OCI-LY1 (cell line): ENCODE measurements at regions not wholly inside any gene's neighbourhood (a gene's known extent, or its start where the extent isn't known, plus 50 kb on each side); places are given as distances from the start of the nearest gene placed in this dataset.

Experiments
- H2AFZ ChIP-seq: fragments of 200-600 bp; sonication (generic), shearing (Covaris generic); 2 replicates; pipeline ENCODE4 v1.6.0; 2014; ENCODE audit warnings: antibody characterized with exemption, mild to moderate bottlenecking, low read length
- H3F3A ChIP-seq: fragments of 200-600 bp; sonication (generic), shearing (Covaris generic); 2 replicates; pipeline ENCODE4 v1.6.0; 2014; ENCODE audit warnings: mild to moderate bottlenecking, antibody characterized with exemption, low read length, moderate library complexity; ENCODE audit not compliant: insufficient read depth
- H3K27ac ChIP-seq: fragments of 200-600 bp; sonication (generic); 2 replicates; pipeline ENCODE4 v1.5.1; 2014; ENCODE audit warnings: low read length, mixed run types, mild to moderate bottlenecking, low read depth; ENCODE audit not compliant: poor library complexity, severe bottlenecking
- H3K27me3 ChIP-seq: fragments of 200-600 bp; sonication (generic); 2 replicates; pipeline ENCODE4 v1.6.0; 2014; ENCODE audit warnings: antibody characterized with exemption, mild to moderate bottlenecking, low read length, moderate library complexity; ENCODE audit not compliant: insufficient read depth
- H3K36me3 ChIP-seq: fragments of 200-600 bp; sonication (generic); 2 replicates; pipeline ENCODE4 v1.6.1; 2014; ENCODE audit warnings: mild to moderate bottlenecking, antibody characterized with exemption, low read length, moderate library complexity, mixed read lengths; ENCODE audit not compliant: insufficient read depth
- H3K4me1 ChIP-seq: fragments of 200-600 bp; sonication (generic); 2 replicates; pipeline ENCODE4 v1.5.1; 2014; ENCODE audit warnings: mild to moderate bottlenecking, low read length, moderate library complexity; ENCODE audit not compliant: insufficient read depth, severe bottlenecking
- H3K4me2 ChIP-seq: fragments of 200-600 bp; sonication (generic), shearing (Covaris generic); 2 replicates; pipeline ENCODE4 v1.6.1; 2014; ENCODE audit warnings: low read length
- H3K4me3 ChIP-seq: fragments of 200-600 bp; sonication (generic); 2 replicates; pipeline ENCODE4 v1.5.1; 2014; ENCODE audit warnings: low read length, low read depth, mild to moderate bottlenecking, mixed read lengths; ENCODE audit not compliant: poor library complexity, severe bottlenecking
- H3K79me2 ChIP-seq: fragments of 200-600 bp; shearing (Covaris generic); 2 replicates; pipeline ENCODE4 v1.6.1; 2016; ENCODE audit warnings: mixed run types, low read length, mixed read lengths; ENCODE audit not compliant: insufficient read depth
- H3K9ac ChIP-seq: fragments of 200-600 bp; sonication (generic), shearing (Covaris generic); 2 replicates; pipeline ENCODE4 v1.6.1; 2014; ENCODE audit warnings: mild to moderate bottlenecking, low read length, mixed read lengths
- H3K9me2 ChIP-seq: fragments of 200-600 bp; sonication (generic), shearing (Covaris generic); 2 replicates; pipeline ENCODE4 v1.6.1; 2014; ENCODE audit warnings: low read depth, mild to moderate bottlenecking, low read length, mixed read lengths
- H3K9me3 ChIP-seq: fragments of 200-600 bp; shearing (Covaris generic); 2 replicates; pipeline ENCODE4 v1.6.1; 2014; ENCODE audit warnings: low read length, mixed read lengths
- H4K20me1 ChIP-seq: fragments of 200-600 bp; sonication (generic), shearing (Covaris generic); 2 replicates; pipeline ENCODE4 v1.6.0; 2016; ENCODE audit warnings: mild to moderate bottlenecking, low read length; ENCODE audit not compliant: insufficient read depth
- CTCF ChIP-seq: fragments of 200-600 bp; sonication (generic), shearing (Covaris generic); IDR thresholded peaks from 2 replicates; pipeline ENCODE4 v1.5.1; 2017; ENCODE audit warnings: mild to moderate bottlenecking, antibody characterized with exemption, low read length, moderate library complexity, mixed read lengths
- EZH2 ChIP-seq: fragments of 200-600 bp; sonication (generic), shearing (Covaris generic); IDR thresholded peaks from 2 replicates; pipeline ENCODE4 v1.8.0; 2017; ENCODE audit warnings: borderline replicate concordance, mixed run types, mild to moderate bottlenecking, antibody characterized with exemption, low read length, moderate library complexity, mixed read lengths

GRCh38 chr11:109847621-109848020, 245.6 kb upstream of the ZC3H12C start:
- H3F3A ChIP-seq = no peaks in the 10 kb centered on the region
- H3K27me3 ChIP-seq = no peaks in the 10 kb centered on the region
- H3K79me2 ChIP-seq = no peaks in the 10 kb centered on the region
- no peaks in the 10 kb centered on the region for H4K20me1 ChIP-seq
- no peaks in the 10 kb centered on the region for H3K9me2 ChIP-seq
- H3K36me3 ChIP-seq = no peaks in the 10 kb centered on the region
- H3K9me3 ChIP-seq = no peaks in the 10 kb centered on the region
- no peak overlapping the region for H3K4me3 ChIP-seq
- no peaks in the 10 kb centered on the region for H3K4me1 ChIP-seq
- no peak overlapping the region for H3K27ac ChIP-seq
- H2AFZ ChIP-seq = no peak overlapping the region
- H3K4me2 ChIP-seq = no peak overlapping the region
- H3K9ac ChIP-seq = no peak overlapping the region
- TF ChIP-seq EZH2 (no peak), CTCF (no peak)

- no peaks in the 10 kb centered on the region for H3K4me1 ChIP-seq
- H3K4me3 ChIP-seq = no peak overlapping the region
- no peaks in the 10 kb centered on the region for H4K20me1 ChIP-seq
- H3K9me3 ChIP-seq = no peaks in the 10 kb centered on the region
- no peaks in the 10 kb centered on the region for H3K79me2 ChIP-seq
- H3K9ac ChIP-seq = no peak overlapping the region
- no peak overlapping the region for H2AFZ ChIP-seq
- no peaks in the 10 kb centered on the region for H3K9me2 ChIP-seq
- H3F3A ChIP-seq = no peaks in the 10 kb centered on the region
- H3K36me3 ChIP-seq = no peaks in the 10 kb centered on the region
- H3K27ac ChIP-seq = no peak overlapping the region
- H3K27me3 ChIP-seq = no peaks in the 10 kb centered on the region
- no peak for TF ChIP-seq CTCF
- no peak for TF ChIP-seq EZH2
- no peak overlapping the region for H3K4me2 ChIP-seq
These were observed 244.1 kb upstream of the ZC3H12C start for GRCh38 chr11:109849051-109849450.

- Histone ChIP-seq H3K79me2 (no peaks in the 10 kb centered on the region), H3K9ac (no peak overlapping the region), H3K9me3 (no peaks in the 10 kb centered on the region), H3K4me3 (no peak overlapping the region), H3K9me2 (no peaks in the 10 kb centered on the region), H3F3A (no peaks in the 10 kb centered on the region), H3K4me1 (no peaks in the 10 kb centered on the region), H3K27ac (no peak overlapping the region), H3K4me2 (no peak overlapping the region), H3K27me3 (no peaks in the 10 kb centered on the region), H2AFZ (no peak overlapping the region), H4K20me1 (no peaks in the 10 kb centered on the region), H3K36me3 (no peaks in the 10 kb centered on the region)
- TF ChIP-seq CTCF (no peak), EZH2 (no peak)
These were observed 243.2 kb upstream of the ZC3H12C start for GRCh38 chr11:109849946-109850345.
